ENCODE measurements at regions not wholly inside any gene's neighbourhood (a gene's known extent, or its start where the extent isn't known, plus 50 kb on each side); places are given as distances from the start of the nearest gene placed in this dataset.

DNA sequence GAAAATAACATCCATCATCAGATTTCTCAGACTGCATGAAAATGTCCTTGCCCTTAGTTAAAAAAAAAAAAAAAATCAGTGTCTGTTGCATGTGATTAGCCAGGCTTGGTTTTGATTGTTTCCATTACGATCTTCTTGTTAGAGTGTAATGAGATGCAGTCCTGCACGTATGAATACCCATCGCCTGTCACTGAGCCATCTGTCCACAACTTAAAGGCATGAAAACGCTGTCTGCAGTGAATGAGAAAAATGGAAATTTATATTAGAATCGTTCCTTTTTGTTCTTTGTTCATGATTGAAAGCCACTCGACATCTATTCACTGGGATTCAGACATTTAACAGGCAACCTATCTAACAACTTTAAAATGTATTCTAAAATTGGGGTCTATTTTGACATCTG lies 521.7 kb upstream of the SPHKAP start:
- Mint-ChIP-seq H3K9me3 (ENCODE audit: low read depth) (peaks cover 3% of the 10 kb centered on the region), H3K27ac (ENCODE audit: unreplicated experiment) (no peak overlapping the region), H3K27me3 (ENCODE audit: low read depth) (no peaks in the 10 kb centered on the region), H3K4me3 (ENCODE audit: unreplicated experiment) (no peak overlapping the region), H3K36me3 (ENCODE audit: low read depth) (no peaks in the 10 kb centered on the region), H3K4me1 (ENCODE audit: low read depth) (no peaks in the 10 kb centered on the region)
- TF ChIP-seq, protein P1, sequence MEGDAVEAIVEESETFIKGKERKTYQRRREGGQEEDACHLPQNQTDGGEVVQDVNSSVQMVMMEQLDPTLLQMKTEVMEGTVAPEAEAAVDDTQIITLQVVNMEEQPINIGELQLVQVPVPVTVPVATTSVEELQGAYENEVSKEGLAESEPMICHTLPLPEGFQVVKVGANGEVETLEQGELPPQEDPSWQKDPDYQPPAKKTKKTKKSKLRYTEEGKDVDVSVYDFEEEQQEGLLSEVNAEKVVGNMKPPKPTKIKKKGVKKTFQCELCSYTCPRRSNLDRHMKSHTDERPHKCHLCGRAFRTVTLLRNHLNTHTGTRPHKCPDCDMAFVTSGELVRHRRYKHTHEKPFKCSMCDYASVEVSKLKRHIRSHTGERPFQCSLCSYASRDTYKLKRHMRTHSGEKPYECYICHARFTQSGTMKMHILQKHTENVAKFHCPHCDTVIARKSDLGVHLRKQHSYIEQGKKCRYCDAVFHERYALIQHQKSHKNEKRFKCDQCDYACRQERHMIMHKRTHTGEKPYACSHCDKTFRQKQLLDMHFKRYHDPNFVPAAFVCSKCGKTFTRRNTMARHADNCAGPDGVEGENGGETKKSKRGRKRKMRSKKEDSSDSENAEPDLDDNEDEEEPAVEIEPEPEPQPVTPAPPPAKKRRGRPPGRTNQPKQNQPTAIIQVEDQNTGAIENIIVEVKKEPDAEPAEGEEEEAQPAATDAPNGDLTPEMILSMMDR (IDR thresholded peaks at IDR 0.05) = no peak
- no peak for DNase-seq (ENCODE audit: low spot score)

DNA sequence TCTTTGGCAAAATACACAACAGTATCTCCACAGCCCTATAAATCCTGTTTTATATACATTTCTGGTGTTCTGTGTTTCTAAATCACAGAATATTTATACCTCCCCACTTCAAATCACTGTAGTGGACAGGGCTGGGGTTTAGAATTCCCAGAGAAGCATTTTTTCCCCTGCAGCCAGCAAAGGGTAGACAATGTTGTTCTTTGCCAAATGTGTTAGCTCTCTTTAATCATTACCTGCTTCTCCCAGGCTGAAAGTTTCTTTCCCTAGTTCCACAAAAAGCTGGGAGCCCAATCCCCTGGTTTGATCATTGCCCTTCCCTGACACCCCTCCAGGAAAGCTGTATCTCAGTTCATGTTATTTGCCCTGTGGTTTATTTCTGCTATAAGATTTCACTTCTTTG lies 520.0 kb upstream of the SPHKAP start:
- Mint-ChIP-seq H3K4me1 (ENCODE audit: low read depth) (no peaks in the 10 kb centered on the region), H3K27me3 (ENCODE audit: low read depth) (no peaks in the 10 kb centered on the region), H3K27ac (ENCODE audit: unreplicated experiment) (no peak overlapping the region), H3K9me3 (ENCODE audit: low read depth) (peaks cover 3% of the 10 kb centered on the region), H3K36me3 (ENCODE audit: low read depth) (no peaks in the 10 kb centered on the region), H3K4me3 (ENCODE audit: unreplicated experiment) (no peak overlapping the region)
- DNase-seq (ENCODE audit: low spot score) = no peak
- TF ChIP-seq, protein P1 (IDR thresholded peaks at IDR 0.05) = no peak

DNA sequence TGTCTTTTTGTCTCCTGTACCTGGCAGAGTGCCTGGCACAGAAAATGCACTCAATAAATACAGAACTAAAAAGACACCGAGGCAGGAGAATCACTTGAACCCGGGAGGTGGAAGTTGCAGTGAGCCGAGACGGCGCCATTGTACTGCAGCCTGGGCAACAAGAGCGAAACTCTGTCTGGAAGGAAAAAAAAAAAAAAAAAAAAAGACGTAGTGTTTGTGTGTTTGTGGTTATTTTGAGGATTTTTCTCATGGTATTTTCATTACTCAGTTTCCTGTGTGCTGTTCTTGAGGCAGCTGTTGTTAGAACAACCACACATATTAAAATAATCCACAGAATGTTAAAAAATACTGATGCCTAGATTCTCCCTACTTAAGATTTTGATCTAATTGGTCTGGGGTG lies 519.2 kb upstream of the SPHKAP start:
- Mint-ChIP-seq H3K27me3 (ENCODE audit: low read depth) (no peaks in the 10 kb centered on the region), H3K36me3 (ENCODE audit: low read depth) (no peaks in the 10 kb centered on the region)

DNA sequence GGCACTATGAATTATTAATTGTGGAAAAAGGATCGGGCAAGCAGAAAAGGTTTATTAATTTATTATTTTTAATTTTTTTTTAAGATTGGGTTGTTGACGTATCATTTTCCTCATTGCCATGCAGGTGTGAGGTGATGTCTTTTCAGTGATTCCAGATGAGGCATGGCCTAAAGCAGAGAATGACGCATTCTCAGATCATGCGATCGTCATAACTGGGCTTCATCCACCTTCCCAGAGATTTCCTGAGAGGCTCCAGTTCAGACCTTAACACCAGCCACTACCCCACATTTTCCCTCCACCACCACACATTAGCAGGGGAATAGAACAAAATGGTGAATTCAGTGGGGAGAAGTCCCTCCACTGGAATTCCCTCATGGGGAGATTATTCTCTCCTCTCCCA lies 518.4 kb upstream of the SPHKAP start:
- Mint-ChIP-seq H3K4me1 (ENCODE audit: low read depth) (no peaks in the 10 kb centered on the region), H3K9me3 (ENCODE audit: low read depth) (peaks cover 9% of the 10 kb centered on the region), H3K27ac (ENCODE audit: unreplicated experiment) (no peak overlapping the region), H3K36me3 (ENCODE audit: low read depth) (no peaks in the 10 kb centered on the region), H3K4me3 (ENCODE audit: unreplicated experiment) (no peak overlapping the region), H3K27me3 (ENCODE audit: low read depth) (no peaks in the 10 kb centered on the region)
- TF ChIP-seq, protein P1 (IDR thresholded peaks at IDR 0.05) = no peak
- no peak for DNase-seq (ENCODE audit: low spot score)

More for the DNA sequence above, 519.2 kb upstream of the SPHKAP start:
- peaks cover 4% of the 10 kb centered on the region for H3K9me3 Mint-ChIP-seq (ENCODE audit: low read depth)
- H3K4me3 Mint-ChIP-seq (ENCODE audit: unreplicated experiment) = no peak overlapping the region
- no peaks in the 10 kb centered on the region for H3K4me1 Mint-ChIP-seq (ENCODE audit: low read depth)
- TF ChIP-seq, protein P1 (IDR thresholded peaks at IDR 0.05) = no peak
- no peak for DNase-seq (ENCODE audit: low spot score)
- no peak overlapping the region for H3K27ac Mint-ChIP-seq (ENCODE audit: unreplicated experiment)

DNA sequence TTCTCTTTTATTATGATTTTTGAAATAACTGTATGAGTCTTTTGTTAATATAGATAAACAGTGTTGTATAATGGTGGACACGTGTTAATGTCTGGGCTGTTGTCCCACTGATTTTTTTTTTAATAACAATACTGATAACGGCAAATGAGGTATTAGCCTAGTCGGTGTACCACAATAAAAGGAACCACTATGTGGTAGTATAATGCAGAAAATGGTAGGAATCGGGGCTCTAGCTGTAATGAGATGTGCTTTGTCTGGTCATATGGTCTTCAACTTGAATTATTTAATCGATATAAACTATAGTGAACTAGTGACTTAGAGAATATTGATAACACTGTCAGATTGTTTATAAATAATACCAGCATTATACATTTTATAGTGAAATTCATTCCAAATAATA lies 517.9 kb upstream of the SPHKAP start:
- H3K27ac Mint-ChIP-seq (ENCODE audit: unreplicated experiment) = no peak overlapping the region
- H3K4me3 Mint-ChIP-seq (ENCODE audit: unreplicated experiment) = no peak overlapping the region
- H3K9me3 Mint-ChIP-seq (ENCODE audit: low read depth) = peaks cover 11% of the 10 kb centered on the region
- no peaks in the 10 kb centered on the region for H3K36me3 Mint-ChIP-seq (ENCODE audit: low read depth)
- H3K27me3 Mint-ChIP-seq (ENCODE audit: low read depth) = no peaks in the 10 kb centered on the region
- TF ChIP-seq, protein P1 (IDR thresholded peaks at IDR 0.05) = peak; percentile 48
- no peaks in the 10 kb centered on the region for H3K4me1 Mint-ChIP-seq (ENCODE audit: low read depth)
- DNase-seq (ENCODE audit: low spot score) = no peak
